IPS-15b (cell line): ENCODE measurements at regions not wholly inside any gene's neighbourhood (a gene's known extent, or its start where the extent isn't known, plus 50 kb on each side); places are given as distances from the start of the nearest gene placed in this dataset.

ENCODE experiments used
- H3K27me3 ChIP-seq: one replicate; pipeline ENCODE4 v1.6.1; 2013; ENCODE audit warnings: low read length; ENCODE audit not compliant: control insufficient read depth, insufficient read depth
- H3K36me3 ChIP-seq: one replicate; pipeline ENCODE4 v1.6.1; 2013; ENCODE audit warnings: low read length; ENCODE audit not compliant: control insufficient read depth, insufficient read depth
- H3K4me1 ChIP-seq: one replicate; pipeline ENCODE4 v1.6.1; 2013; ENCODE audit warnings: mild to moderate bottlenecking, low read length; ENCODE audit not compliant: control insufficient read depth, insufficient read depth
- H3K4me3 ChIP-seq: one replicate; pipeline ENCODE4 v1.5.1; 2013; ENCODE audit warnings: low read depth, low read length
- H3K9ac ChIP-seq: one replicate; pipeline ENCODE4 v1.6.1; 2013; ENCODE audit warnings: low read depth, mild to moderate bottlenecking, low read length
- H3K9me3 ChIP-seq: one replicate; pipeline ENCODE4 v1.6.1; 2013; ENCODE audit warnings: mild to moderate bottlenecking, low read length; ENCODE audit not compliant: control insufficient read depth, insufficient read depth

- Histone ChIP-seq H3K9me3 (no peaks in the 10 kb centered on the region), H3K9ac (no peak overlapping the region), H3K4me1 (no peaks in the 10 kb centered on the region), H3K27me3 (no peaks in the 10 kb centered on the region), H3K4me3 (no peak overlapping the region), H3K36me3 (no peaks in the 10 kb centered on the region)
These were observed 441.6 kb upstream of the PIK3C3 start for GRCh38 chr18:41513438-41513837.

GRCh38 chr18:41504316-41504715, 450.7 kb upstream of the PIK3C3 start:
- Histone ChIP-seq H3K4me3 (no peak overlapping the region), H3K4me1 (no peaks in the 10 kb centered on the region), H3K36me3 (no peaks in the 10 kb centered on the region), H3K9ac (no peak overlapping the region), H3K9me3 (no peaks in the 10 kb centered on the region), H3K27me3 (no peaks in the 10 kb centered on the region)

GRCh38 chr18:41501848-41502247, 453.2 kb upstream of the PIK3C3 start:
- Histone ChIP-seq H3K4me1 (no peaks in the 10 kb centered on the region), H3K4me3 (no peak overlapping the region), H3K27me3 (no peaks in the 10 kb centered on the region), H3K9me3 (no peaks in the 10 kb centered on the region), H3K36me3 (no peaks in the 10 kb centered on the region), H3K9ac (no peak overlapping the region)

DNA sequence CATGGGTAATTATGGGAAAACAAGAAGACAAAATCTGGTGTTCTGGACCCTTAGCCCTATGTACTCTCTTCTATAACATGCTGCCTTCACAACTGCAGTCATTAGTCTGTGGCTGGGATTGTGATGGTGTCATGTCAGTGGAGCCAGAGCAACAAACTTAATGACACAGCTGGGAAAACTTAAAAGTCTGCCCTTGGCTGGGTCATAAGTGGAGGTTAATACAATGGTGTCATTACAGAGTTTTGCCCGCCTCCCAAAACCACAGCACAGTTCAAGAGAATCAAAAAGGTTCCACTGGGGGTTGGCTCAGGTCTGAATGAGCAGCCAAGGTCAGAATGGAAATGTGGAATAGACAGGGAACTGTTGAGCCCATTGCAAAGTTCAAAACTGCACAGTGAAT, 455.7 kb upstream of the PIK3C3 start:
- no peak overlapping the region for H3K9ac ChIP-seq
- no peak overlapping the region for H3K4me3 ChIP-seq
- H3K4me1 ChIP-seq, result no peaks in the 10 kb centered on the region

GRCh38 chr18:41490861-41491260, 464.2 kb upstream of the PIK3C3 start:
- no peak overlapping the region for H3K9ac ChIP-seq
- H3K36me3 ChIP-seq, result no peaks in the 10 kb centered on the region
- no peaks in the 10 kb centered on the region for H3K9me3 ChIP-seq
- H3K4me1 ChIP-seq, result no peaks in the 10 kb centered on the region
- no peak overlapping the region for H3K4me3 ChIP-seq
- no peaks in the 10 kb centered on the region for H3K27me3 ChIP-seq

More for the DNA sequence above, 455.7 kb upstream of the PIK3C3 start:
- H3K9me3 ChIP-seq, result no peaks in the 10 kb centered on the region
- H3K36me3 ChIP-seq, result no peaks in the 10 kb centered on the region
- H3K27me3 ChIP-seq, result no peaks in the 10 kb centered on the region

GRCh38 chr18:41486575-41486974, 468.5 kb upstream of the PIK3C3 start:
- H3K4me1 ChIP-seq, result peaks cover 5% of the 10 kb centered on the region
- H3K9ac ChIP-seq, result no peak overlapping the region
- H3K9me3 ChIP-seq, result no peaks in the 10 kb centered on the region
- H3K36me3 ChIP-seq, result no peaks in the 10 kb centered on the region
- H3K4me3 ChIP-seq, result no peak overlapping the region
- no peaks in the 10 kb centered on the region for H3K27me3 ChIP-seq

- no peaks in the 10 kb centered on the region for H3K9me3 ChIP-seq
- H3K36me3 ChIP-seq, result no peaks in the 10 kb centered on the region
- peaks cover 5% of the 10 kb centered on the region for H3K4me1 ChIP-seq
- H3K27me3 ChIP-seq, result no peaks in the 10 kb centered on the region
- H3K9ac ChIP-seq, result no peak overlapping the region
- H3K4me3 ChIP-seq, result no peak overlapping the region
These were observed 471.0 kb upstream of the PIK3C3 start for GRCh38 chr18:41484069-41484468.

DNA sequence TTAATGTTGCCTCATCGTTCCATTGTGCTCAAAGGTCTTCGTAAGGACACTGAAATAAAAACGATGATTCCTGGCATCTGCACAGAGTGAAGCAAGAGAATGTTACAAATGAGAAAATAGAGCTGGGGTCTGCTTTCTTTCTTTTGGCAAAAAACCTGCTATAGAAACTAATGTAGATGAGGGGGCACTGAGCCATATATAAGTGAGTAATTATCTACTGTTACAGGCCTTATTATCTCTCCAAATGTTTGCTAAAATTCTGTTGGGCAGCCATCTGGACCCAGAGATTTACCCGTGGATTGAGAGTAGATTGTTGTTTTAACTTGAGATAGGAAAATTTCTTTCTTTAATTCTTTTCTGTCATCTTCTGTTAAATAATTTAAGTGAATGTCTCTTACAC, 472.5 kb upstream of the PIK3C3 start:
- Histone ChIP-seq H3K27me3 (no peaks in the 10 kb centered on the region), H3K36me3 (no peaks in the 10 kb centered on the region), H3K9ac (no peak overlapping the region), H3K9me3 (no peaks in the 10 kb centered on the region), H3K4me3 (no peak overlapping the region), H3K4me1 (peaks cover 5% of the 10 kb centered on the region)

DNA sequence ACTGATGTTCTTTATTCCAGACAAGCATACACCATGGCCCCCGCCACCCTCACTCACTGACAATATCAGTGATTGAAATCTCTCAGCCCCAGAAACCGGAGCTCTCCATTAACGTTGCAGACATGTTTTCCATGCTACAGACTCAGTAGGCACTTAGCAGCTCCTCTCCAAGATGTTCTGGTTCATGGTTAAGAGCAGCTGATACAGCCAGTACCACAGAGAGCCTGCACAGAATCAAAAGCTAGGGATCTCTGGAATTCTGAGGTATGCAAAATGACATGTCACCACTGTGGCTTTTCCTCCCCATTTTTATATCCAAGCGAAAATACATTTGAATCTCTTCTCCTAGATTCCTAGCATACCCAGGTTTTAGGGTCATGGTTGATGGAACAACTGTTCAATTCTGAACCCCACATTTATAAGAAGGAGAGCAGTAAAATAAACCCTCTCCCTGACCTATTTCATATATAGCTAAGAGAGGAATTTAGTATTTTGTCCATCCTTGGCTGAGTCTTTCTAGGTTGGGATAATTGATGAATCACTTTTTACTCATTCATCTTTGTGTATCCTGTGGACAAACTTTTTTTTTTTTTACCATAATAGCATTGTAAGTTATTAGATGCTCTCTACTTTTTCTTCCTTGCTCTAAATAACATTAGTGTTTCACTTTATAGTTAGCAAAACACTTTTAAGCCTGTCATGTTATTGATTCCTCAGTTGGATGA, 488.4 kb upstream of the PIK3C3 start:
- no peak overlapping the region for H3K4me3 ChIP-seq
- no peaks in the 10 kb centered on the region for H3K27me3 ChIP-seq
- no peak overlapping the region for H3K9ac ChIP-seq
- H3K4me1 ChIP-seq, result peaks cover 16% of the 10 kb centered on the region
- H3K9me3 ChIP-seq, result no peaks in the 10 kb centered on the region
- H3K36me3 ChIP-seq, result no peaks in the 10 kb centered on the region

DNA sequence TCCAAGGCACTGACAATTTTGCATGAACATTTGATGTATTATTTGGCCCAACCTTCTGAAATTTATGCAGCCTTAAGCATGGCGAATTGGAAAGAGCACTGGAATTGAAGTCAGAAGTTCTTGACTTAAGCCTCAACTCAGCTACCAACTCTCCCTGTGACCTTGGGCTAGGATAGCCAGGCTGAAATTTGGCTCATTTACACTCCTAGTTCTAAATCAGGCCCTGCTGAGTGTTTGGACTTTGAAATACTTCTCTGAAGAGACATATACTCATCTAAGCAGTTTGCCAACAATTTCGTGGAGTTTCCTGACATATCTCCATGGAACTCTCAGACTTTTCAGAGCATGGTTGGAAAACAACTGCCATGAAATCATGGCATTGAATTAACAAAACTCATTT, 489.6 kb upstream of the PIK3C3 start:
- no peaks in the 10 kb centered on the region for H3K36me3 ChIP-seq
- no peaks in the 10 kb centered on the region for H3K9me3 ChIP-seq
- peaks cover 16% of the 10 kb centered on the region for H3K4me1 ChIP-seq
- H3K27me3 ChIP-seq, result no peaks in the 10 kb centered on the region
- no peak overlapping the region for H3K9ac ChIP-seq
- no peak overlapping the region for H3K4me3 ChIP-seq

DNA sequence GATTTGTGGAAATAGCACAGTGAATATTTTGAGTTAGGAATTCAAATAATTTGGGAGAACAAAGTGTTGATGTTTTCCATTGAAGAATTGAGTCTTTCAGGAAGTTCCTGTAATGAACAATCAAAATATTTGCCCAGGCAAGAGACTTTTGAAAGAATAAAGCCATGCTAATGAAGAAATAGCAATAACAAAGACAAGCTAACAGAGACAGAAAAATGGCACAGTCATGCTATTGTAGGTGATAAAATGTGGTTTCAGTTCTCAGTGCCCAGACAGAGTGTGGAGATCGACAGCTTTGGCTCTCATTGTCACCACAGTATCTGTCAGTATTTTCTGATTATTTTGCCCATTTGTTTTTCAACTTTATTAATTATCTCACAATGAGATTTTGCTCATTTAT, 490.8 kb upstream of the PIK3C3 start:
- H3K4me3 ChIP-seq, result no peak overlapping the region
- H3K4me1 ChIP-seq, result peaks cover 16% of the 10 kb centered on the region
- H3K9ac ChIP-seq, result no peak overlapping the region
- H3K27me3 ChIP-seq, result no peaks in the 10 kb centered on the region
- H3K36me3 ChIP-seq, result no peaks in the 10 kb centered on the region
- no peaks in the 10 kb centered on the region for H3K9me3 ChIP-seq

DNA sequence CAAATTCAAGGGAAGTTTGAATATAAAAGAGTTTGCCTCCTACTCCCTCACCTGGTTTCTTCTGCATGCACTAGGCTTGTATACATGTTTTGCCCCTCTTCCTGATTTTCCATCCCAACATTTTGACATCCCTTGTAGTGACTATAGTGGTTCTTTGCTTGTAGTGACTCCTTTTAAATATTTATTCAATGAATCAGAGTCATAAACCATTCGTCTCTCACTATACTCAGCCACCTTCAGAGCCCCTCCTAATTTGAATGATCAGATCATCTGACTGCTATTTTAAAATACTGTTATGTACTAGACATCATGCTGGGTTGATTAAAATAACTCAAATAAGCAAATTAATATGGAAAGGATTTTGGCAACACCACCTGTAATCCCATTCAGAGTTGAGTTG, 492.1 kb upstream of the PIK3C3 start:
- no peaks in the 10 kb centered on the region for H3K27me3 ChIP-seq
- no peak overlapping the region for H3K4me3 ChIP-seq
- no peak overlapping the region for H3K9ac ChIP-seq
- H3K4me1 ChIP-seq, result peaks cover 16% of the 10 kb centered on the region
- no peaks in the 10 kb centered on the region for H3K9me3 ChIP-seq
- no peaks in the 10 kb centered on the region for H3K36me3 ChIP-seq
